UCSD-AML1 (cell line): ENCODE measurements at regions not wholly inside any gene's neighbourhood (a gene's known extent, or its start where the extent isn't known, plus 50 kb on each side); places are given as distances from the start of the nearest gene placed in this dataset.

Source experiments
- DNase-seq: peaks from one replicate; lab custom pipeline; 2025; ENCODE audit not compliant: unreplicated experiment; lab: John Stamatoyannopoulos, UW

DNA sequence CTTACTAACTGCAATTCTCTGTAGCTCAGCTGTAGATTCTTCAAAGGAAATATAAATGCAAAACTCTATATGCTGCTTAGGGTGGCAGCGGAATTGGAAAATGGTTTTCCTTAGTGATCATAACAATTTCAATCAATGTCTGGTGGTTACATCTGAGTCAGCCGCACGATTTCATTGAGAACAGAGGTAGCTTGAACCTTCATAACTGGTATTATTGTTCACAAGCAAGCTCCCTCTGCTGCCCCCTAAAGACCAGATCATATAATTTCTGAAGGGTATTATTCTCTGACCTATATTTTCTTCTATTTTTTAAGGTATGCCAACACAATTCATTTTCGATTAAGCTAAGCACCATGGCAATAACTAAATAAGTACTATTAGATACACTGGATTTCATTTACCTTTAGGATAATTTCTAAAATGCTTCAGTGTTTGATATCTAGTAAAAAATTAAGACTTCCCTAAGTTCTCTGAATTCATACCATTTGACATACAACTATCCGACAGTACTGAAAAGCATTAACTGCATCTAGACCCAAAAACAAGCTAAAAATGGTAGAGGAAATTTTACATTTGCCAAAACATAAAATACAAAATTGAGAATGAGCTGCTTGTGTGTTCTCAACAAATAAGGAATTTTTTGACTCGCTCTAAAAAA, 181.1 kb upstream of the SPEF2 start:
- DNase-seq: no peak

- DNase-seq: no peak
Observed at GRCh38 chr5:35430381-35431162, 187.1 kb upstream of the SPEF2 start.

- no peak for DNase-seq
Observed at GRCh38 chr5:35420200-35420599, 189.9 kb upstream of the PRLR start.

DNA sequence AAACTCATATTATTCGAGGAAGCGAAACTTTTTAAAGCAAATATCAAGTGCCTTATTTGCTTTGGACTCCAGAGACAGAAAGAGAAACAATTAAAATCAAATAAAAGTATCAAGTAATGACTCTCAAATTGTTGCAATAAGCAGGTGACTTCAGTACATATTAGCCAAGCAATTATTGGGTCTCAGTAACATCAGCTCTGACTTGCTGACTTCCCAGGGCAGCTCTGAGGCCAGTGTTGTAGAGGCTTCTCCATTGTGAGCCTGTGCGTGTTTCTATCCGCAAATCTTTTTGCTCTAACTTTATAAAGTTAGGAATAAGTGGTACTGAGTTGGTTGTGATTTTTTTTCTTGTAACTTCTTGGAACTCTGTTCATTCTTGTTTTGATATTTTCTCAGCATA, 186.8 kb upstream of the PRLR start:
- DNase-seq: no peak

GRCh38 chr5:35416217-35416988, 186.1 kb upstream of the PRLR start:
- no peak for DNase-seq

DNA sequence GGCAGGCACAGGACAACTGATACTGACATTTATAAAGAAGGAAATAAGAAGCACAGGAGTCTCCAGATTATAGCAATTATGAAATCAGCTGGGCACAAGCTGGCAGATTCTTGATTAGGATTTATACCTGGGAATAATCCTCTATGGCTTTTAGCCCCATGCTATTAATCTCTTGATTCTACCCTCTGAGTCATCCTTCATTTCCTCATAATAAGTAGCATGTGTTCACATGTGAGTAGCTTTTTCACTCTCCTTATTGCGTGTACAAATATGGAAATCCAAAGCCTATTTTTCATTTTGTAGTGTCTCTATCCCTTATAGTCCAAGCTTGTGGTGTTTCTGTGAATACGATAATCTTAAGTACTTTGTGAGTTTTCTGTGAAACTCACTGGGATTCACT, 185.0 kb upstream of the PRLR start:
- no peak for DNase-seq

GRCh38 chr5:35409361-35409760, 179.1 kb upstream of the PRLR start:
- no peak for DNase-seq

DNA sequence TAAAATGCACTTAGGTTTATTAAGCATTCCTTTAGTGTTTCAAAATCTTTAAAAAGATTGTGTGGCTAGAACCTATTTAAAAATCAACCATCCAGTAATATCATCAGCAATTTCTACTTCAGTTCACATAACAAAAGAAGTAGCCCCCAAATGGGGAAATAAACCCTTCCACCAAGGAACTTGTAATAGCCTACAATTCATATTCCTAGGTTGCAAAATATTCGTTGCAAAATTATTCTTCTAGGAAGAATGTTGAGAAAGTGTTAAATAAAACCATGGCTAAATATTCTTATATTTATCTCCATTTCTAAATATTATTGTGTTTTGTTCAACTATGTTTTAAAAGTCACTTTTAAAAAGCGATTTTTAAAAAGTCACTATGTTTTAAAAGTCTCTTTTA, 177.9 kb upstream of the PRLR start:
- DNase-seq: no peak

- no peak for DNase-seq
Observed at GRCh38 chr5:35407697-35408096, 177.4 kb upstream of the PRLR start.

DNA sequence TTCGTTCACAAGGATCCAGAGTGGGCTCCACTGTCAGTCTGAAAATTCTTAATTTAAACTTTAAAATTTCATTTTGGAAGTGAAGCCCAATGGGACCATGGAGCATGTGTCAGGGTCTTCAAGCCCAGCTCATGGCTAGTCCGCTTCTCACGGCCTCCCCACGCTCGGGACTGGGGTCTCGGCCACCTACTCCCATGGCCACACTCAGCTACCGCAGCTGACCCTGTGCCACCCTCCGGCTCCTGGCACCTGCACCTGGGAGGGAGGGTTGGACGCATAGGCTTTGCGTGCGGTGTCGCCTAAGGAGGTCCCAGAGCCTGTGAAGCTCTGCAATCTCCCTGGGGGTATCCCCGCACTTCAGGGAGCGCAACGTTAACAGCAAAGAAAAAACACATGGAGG, 175.7 kb upstream of the PRLR start:
- no peak for DNase-seq

GRCh38 chr5:35404701-35405100, 174.4 kb upstream of the PRLR start:
- no peak for DNase-seq

GRCh38 chr5:35393901-35394300, 163.6 kb upstream of the PRLR start:
- no peak for DNase-seq

DNA sequence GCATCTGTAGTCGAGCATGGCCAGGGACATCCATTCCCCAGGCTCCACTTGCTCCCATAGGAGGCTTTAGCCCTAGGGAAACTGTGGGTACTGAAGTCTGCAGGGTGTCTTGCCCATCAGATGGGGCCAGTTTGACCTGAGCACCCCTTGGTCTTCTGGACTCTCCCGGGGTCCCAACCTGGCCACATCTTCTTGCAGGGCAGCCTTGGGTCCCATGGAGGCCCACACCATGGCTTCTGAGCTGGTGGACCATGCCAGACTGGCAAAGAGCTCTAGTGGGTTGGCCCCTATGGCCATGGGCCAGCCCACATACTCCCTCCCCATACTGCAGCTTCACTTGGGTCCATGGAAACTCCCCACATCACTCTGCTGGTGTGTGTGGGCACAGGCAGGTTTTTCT, 154.4 kb upstream of the PRLR start:
- no peak for DNase-seq

GRCh38 chr5:35383041-35383440, 152.8 kb upstream of the PRLR start:
- DNase-seq: no peak

DNA sequence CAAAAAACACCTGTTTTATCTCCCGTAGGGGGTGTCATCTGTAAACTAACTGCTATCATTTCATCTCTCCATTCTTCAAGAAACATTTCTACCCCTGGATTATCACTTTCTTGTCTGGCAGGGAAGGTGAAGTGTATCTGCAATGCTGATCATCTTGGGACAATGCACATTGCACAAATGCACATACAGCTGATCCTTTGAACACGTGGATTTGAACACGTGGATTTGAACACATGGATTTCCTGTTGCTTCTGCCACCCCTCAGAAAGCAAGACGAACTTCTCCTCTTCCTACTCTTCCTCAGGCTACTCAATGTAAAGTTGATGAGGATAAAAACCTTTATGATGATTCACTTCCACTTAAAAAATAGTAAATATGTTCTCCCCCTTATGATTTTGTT, 147.4 kb upstream of the PRLR start:
- DNase-seq: no peak

DNA sequence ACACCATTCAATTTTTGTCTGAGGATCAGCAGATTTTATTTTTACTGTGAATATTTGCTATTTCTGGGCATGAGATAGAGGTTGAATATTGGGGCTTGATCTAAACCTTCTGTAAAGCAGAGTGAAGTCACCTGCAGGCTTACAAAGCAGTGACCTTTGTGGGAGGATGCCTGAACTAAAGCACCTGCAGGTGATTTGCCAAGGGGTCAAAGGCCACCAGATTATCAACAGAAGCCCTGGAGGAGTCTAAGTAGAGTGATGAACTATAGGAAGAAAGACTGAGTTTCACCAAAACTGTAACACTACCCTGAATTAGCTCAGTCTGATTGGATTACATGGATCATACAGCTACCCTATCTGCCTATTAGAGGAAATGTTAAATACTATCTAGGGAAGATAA, 144.3 kb upstream of the PRLR start:
- no peak for DNase-seq

DNA sequence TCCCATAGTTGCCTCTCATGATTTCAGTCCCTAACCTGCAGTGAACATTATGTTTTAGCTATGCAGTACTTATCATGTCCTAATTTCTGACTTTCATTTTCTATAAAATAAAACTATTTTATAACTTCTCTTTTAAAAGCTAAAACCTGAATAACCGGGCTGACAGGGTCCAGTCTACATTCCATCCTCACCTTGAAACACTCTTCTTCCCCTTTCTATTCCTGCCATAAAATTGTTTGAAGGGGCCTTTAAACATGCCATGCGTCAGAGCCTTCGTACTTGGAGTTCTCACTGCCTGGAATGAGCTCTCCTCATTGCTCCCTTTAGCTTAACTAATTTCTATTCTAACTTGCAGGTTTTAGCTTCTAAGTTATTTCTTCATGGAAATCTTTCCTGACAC, 143.0 kb upstream of the PRLR start:
- DNase-seq: no peak

- no peak for DNase-seq
Observed at GRCh38 chr5:35372482-35372881, 142.2 kb upstream of the PRLR start.

- DNase-seq: no peak
Observed at GRCh38 chr5:35371951-35372426, 141.7 kb upstream of the PRLR start.

DNA sequence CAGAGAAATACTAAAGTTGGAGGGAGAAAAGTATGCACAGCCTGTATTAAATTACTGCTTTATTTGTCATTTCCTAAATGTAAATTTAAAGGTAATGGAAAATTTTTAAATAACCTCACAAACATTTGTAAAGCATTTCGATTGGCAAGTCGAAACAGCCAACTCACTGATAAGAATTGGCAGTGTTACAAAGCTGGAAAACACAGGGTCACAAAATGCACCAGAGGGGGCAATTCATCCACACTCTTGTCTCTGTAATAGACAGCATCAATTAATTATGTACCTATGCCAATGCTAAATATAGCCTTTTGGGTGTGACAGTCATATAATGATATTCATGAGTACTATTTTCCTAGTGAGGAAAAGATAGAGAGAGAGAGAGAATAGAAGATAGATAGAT, 140.6 kb upstream of the PRLR start:
- DNase-seq: no peak

GRCh38 chr5:35369965-35370790, 139.9 kb upstream of the PRLR start:
- no peak for DNase-seq
